Heart left ventricle (tissue), 16 donors: ENCODE measurements at regions not wholly inside any gene's neighbourhood (a gene's known extent, or its start where the extent isn't known, plus 50 kb on each side); places are given as distances from the start of the nearest gene placed in this dataset.

Experiments used
- ATAC-seq, 4 donors: fragments of 200-7000 bp; cut with Tn5 transposase; one replicate each; pipeline ENCODE4 v1.9.1; 2020 to 2022; ENCODE audit warnings: moderate library complexity in 4 of 4, mild to moderate bottlenecking in 3 of 4, moderate number of reproducible peaks in 1 of 4
- DNase-seq, 5 donors: peaks; one replicate each; pipeline ENCODE4 v3.0.0-alpha.2; 2020
- H3K27ac ChIP-seq, 12 donors: fragments of 200-600 bp; sonication (generic) in 4 of 12; one replicate each; pipeline versions ENCODE4 v1.5.0 to v1.8.0; 2016 to 2022; ENCODE audit warnings: mild to moderate bottlenecking in 2 of 12
- H3K27me3 ChIP-seq, 9 donors: fragments of 200-600 bp; sonication (generic) in 2 of 9; one replicate each; pipeline versions ENCODE4 v1.5.1 to v1.8.0; 2016 to 2022; ENCODE audit warnings: mild to moderate bottlenecking in 3 of 9
- H3K36me3 ChIP-seq, 9 donors: fragments of 200-600 bp; sonication (generic) in 2 of 9; one replicate each; pipeline versions ENCODE4 v1.5.0 to v1.8.0; 2018 to 2022; ENCODE audit warnings: mild to moderate bottlenecking in 2 of 9
- H3K4me1 ChIP-seq, 12 donors: fragments of 200-600 bp; sonication (generic) in 4 of 12; one replicate each; pipeline versions ENCODE4 v1.5.0 to v1.8.0; 2016 to 2022; ENCODE audit warnings: mild to moderate bottlenecking in 3 of 12
- H3K4me3 ChIP-seq, 12 donors: fragments of 200-600 bp; sonication (generic) in 4 of 12; one replicate each; pipeline versions ENCODE4 v1.5.0 to v1.8.0; 2017 to 2022; ENCODE audit warnings: mild to moderate bottlenecking in 9 of 12, moderate library complexity in 4 of 12
- H3K9me3 ChIP-seq, 12 donors: fragments of 200-600 bp; sonication (generic) in 4 of 12; one replicate each; pipeline versions ENCODE4 v1.5.0 to v1.8.0; 2016 to 2022; ENCODE audit warnings: mild to moderate bottlenecking in 1 of 12
- POLR2A ChIP-seq, 2 donors: fragments of 450-650 bp; IDR thresholded peaks; one replicate each; pipeline ENCODE4 v1.6.1; 2017; ENCODE audit warnings: antibody characterized with exemption in 2 of 2, mild to moderate bottlenecking in 2 of 2, moderate library complexity in 2 of 2
- WGBS, 4 donors: extraction: QIAGEN DNeasy Blood & Tissue Kit in 2 of 4; methylation state at CpG; one replicate each; pipeline versions ENCODE4 v1.1.5 to v1.1.7; 2013 to 2018; 5-methylcytosine and 5-hydroxymethylcytosine counted together
- intact Hi-C, 10 donors: fragments of 100-400 bp; cut with DNase I; formaldehyde crosslinking; loops; one replicate each; pipeline versions ENCODE4 v1.11.1 to v1.14.2; 2022
- TF ChIP-seq, protein P1 (sequence below), 12 donors: fragments of 200-600 bp; sonication (generic) in 4 of 12; IDR thresholded peaks; one replicate each; pipeline versions ENCODE4 v1.5.0 to v1.8.0; 2018 to 2022; ENCODE audit warnings: antibody characterized with exemption in 12 of 12, mild to moderate bottlenecking in 5 of 12
- donor health status: ischemic (EF 13 %, LVEDD 7.1; RV severe dilation, severe dysfunction).
- donor health status: healthy with polysubstance abuse.
- donor health status: DM: no; HTN: yes; CAD: no.
- donor health status: DM: no; HTN: no; CAD: no.
- donor health status: ischemic (EF 25% LVEDD 6.9; RV normal size, moderate dysfunction).
- donor health status: ischemic (EF 25% LVEDD 5.7; RV mildly dilated, moderate dysfunction).
- donor health status: healthy.
- donor health status: DM: yes; HTN: yes; CAD: no.
- donor health status: ischemic (EF 35%, LVEDD 5.7; RV mildly dilated, moderate dysfunction).
- donor health status: nonischemic (EF 11% LVEDD 7.7; RV severe dilation, severe dysfunction).
- donor health status: DM: yes; HTN: yes; CAD: no.
- donor health status: PGD.
- donor health status: ischemic (EF 29% LVEDD 5.4; RV normal size, mild dysfunction).
- donor health status: nonischemic (EF 23%, LVEDD 6.1; RV moderate dilation, normal function).

DNA sequence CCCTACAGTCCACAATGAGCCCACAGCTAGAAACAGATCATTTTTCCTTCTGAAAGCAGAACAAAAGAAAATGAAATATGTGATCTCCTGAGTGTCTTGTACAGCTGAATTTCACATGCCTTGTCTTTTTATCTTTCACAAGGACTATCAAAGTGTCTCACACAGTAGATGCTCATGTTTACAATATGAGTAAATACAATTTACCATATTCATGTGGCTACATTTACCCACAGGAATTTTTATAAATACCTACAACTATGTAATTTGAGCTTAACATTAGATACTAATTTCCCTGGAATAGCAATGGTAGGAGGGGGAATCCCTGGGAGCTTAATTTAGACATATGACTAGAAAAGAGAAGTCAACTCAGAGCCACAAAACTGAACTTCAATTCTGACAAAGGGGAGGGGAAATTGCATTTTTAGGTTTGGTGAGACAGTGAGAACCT, 186.2 kb downstream of the MACC1 start:
- TF ChIP-seq, protein P1, sequence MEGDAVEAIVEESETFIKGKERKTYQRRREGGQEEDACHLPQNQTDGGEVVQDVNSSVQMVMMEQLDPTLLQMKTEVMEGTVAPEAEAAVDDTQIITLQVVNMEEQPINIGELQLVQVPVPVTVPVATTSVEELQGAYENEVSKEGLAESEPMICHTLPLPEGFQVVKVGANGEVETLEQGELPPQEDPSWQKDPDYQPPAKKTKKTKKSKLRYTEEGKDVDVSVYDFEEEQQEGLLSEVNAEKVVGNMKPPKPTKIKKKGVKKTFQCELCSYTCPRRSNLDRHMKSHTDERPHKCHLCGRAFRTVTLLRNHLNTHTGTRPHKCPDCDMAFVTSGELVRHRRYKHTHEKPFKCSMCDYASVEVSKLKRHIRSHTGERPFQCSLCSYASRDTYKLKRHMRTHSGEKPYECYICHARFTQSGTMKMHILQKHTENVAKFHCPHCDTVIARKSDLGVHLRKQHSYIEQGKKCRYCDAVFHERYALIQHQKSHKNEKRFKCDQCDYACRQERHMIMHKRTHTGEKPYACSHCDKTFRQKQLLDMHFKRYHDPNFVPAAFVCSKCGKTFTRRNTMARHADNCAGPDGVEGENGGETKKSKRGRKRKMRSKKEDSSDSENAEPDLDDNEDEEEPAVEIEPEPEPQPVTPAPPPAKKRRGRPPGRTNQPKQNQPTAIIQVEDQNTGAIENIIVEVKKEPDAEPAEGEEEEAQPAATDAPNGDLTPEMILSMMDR (IDR thresholded peaks at IDR 0.05) = no peak
- no peak for TF ChIP-seq POLR2A (IDR thresholded peaks at IDR 0.05)
- intact Hi-C loops = no loop called here
- H3K36me3 ChIP-seq = no peaks in the 10 kb centered on the region
- no peak overlapping the region for H3K27ac ChIP-seq
- H3K9me3 ChIP-seq = no peaks in the 10 kb centered on the region
- peaks cover 0 to 7% (median 0%) of the 10 kb centered on the region in 12 donors for H3K4me1 ChIP-seq
- DNase-seq = no peak
- no peak overlapping the region for H3K4me3 ChIP-seq
- no peak for ATAC-seq
- H3K27me3 ChIP-seq = no peaks in the 10 kb centered on the region

DNA sequence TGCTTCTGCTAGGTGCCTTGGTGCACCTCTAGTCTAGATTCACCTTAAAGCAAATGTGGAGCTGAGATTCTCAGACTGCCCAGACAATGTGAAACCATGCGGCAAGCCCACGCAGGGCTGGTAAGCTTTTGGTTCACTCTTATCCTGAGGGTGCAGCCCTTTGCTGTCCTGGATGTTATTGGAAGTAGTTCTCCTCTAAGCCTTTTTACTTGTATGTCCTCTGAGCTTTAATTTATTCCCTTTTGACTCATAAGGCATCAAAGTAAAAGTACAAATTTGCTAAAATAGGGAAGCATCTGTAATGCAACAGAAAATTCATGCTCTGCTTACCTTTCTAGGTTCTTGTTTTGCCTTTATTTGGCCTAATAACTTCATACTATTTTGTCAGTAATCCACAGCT, 186.8 kb downstream of the MACC1 start:
- no peaks in the 10 kb centered on the region for H3K9me3 ChIP-seq
- ATAC-seq = no peak
- no peak for DNase-seq
- H3K27ac ChIP-seq = no peak overlapping the region
- intact Hi-C loops = no loop called here
- peaks cover 0 to 7% (median 0%) of the 10 kb centered on the region in 12 donors for H3K4me1 ChIP-seq
- WGBS, 4 donors = 68 to 88% (median 85%) methylated on average over 2 of the region's 2 CpGs
- no peaks in the 10 kb centered on the region for H3K27me3 ChIP-seq
- no peak overlapping the region for H3K4me3 ChIP-seq
- no peak for TF ChIP-seq POLR2A (IDR thresholded peaks at IDR 0.05)
- TF ChIP-seq, protein P1 (IDR thresholded peaks at IDR 0.05) = no peak
- H3K36me3 ChIP-seq = no peaks in the 10 kb centered on the region

DNA sequence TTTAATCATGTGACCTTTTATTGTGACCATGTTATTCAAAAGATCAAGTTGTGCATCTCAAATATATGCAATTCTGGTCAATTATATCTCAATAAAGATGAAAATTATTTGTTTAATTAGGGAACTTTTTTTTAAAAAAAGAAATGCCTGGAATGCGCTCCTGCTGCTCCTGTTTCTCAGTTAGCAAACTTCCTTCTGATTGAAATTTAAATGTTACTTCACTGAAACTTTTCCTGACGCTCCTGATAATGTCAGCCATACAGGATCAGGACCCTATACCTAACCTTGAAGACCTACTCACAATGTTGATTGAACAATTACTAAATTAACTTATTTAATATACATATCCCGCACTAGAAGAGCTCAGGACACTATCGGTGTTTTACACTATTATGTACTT, 190.4 kb downstream of the MACC1 start:
- H3K27me3 ChIP-seq = no peaks in the 10 kb centered on the region
- no peak overlapping the region for H3K27ac ChIP-seq
- peaks cover 0 to 7% (median 0%) of the 10 kb centered on the region in 12 donors for H3K4me1 ChIP-seq
- ATAC-seq (no peak), DNase-seq (no peak)
- no peak overlapping the region for H3K4me3 ChIP-seq
- H3K9me3 ChIP-seq = no peaks in the 10 kb centered on the region
- no peaks in the 10 kb centered on the region for H3K36me3 ChIP-seq
- WGBS, 4 donors = 83 to 89% (median 86%) methylated on average over 4 of the region's 4 CpGs
- intact Hi-C loops = no loop called here
- TF ChIP-seq POLR2A (IDR thresholded peaks at IDR 0.05) = no peak
- TF ChIP-seq, protein P1 (IDR thresholded peaks at IDR 0.05) = no peak

DNA sequence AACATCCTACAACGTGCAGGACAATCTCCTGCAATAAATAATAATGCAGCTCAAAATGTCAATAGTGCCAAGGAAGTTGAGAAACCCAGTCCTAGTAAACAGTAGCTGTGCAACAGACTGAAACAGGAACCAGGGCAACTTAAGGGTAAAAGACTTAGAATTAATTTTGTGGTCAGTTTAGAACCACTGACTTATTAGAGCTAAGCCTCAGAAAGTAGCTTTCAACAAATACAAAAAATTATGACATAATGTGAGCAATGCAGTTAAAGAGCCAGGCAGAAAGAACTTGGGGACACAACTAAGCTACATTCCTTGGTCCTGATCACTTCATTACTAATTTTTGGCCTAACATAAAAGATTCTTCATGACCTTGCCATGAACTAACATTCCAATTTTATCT, 195.4 kb downstream of the MACC1 start:
- intact Hi-C loops = no loop called here
- peaks cover 0 to 5% (median 0%) of the 10 kb centered on the region in 12 donors for H3K4me1 ChIP-seq
- DNase-seq (no peak), ATAC-seq (no peak)
- no peak overlapping the region for H3K27ac ChIP-seq
- no peaks in the 10 kb centered on the region for H3K36me3 ChIP-seq
- WGBS, 4 donors = 5 to 18% (median 9%) methylated on average over 1 of the region's 1 CpG
- H3K27me3 ChIP-seq = no peaks in the 10 kb centered on the region
- peaks cover 0 to 10% (median 0%) of the 10 kb centered on the region in 12 donors for H3K9me3 ChIP-seq
- H3K4me3 ChIP-seq = no peak overlapping the region
- TF ChIP-seq, protein P1 (IDR thresholded peaks at IDR 0.05) = no peak
- TF ChIP-seq POLR2A (IDR thresholded peaks at IDR 0.05) = no peak
